Esophagus muscularis mucosa (tissue), 4 donors: ENCODE measurements at regions not wholly inside any gene's neighbourhood (a gene's known extent, or its start where the extent isn't known, plus 50 kb on each side); places are given as distances from the start of the nearest gene placed in this dataset.

ENCODE experiments used
- DNase-seq: peaks from one replicate; pipeline ENCODE4 v3.0.0-alpha.2; 2017; ENCODE audit errors: extremely low spot score
- H3K27ac ChIP-seq, 4 donors: fragments of 200-600 bp; sonication (generic); replicated peaks in 1 of 4; 1 replicate in 3 of 4; 2 replicates in 1 of 4; pipeline ENCODE4 v1.5.1; 2016 to 2019; ENCODE audit warnings: mild to moderate bottlenecking in 1 of 4
- H3K27me3 ChIP-seq, 4 donors: fragments of 200-600 bp; sonication (generic); one replicate each; pipeline versions ENCODE4 v1.5.1 to v1.6.0; 2016 to 2019
- H3K36me3 ChIP-seq, 4 donors: fragments of 200-600 bp; sonication (generic); one replicate each; pipeline ENCODE4 v1.5.1; 2016 to 2019
- H3K4me1 ChIP-seq, 4 donors: fragments of 200-600 bp; sonication (generic); one replicate each; pipeline ENCODE4 v1.5.1; 2016 to 2019
- H3K4me3 ChIP-seq, 4 donors: fragments of 200-600 bp; sonication (generic); 1 replicate in 2 of 4; 2 replicates in 2 of 4; pipeline ENCODE4 v1.5.1; 2016 to 2019; ENCODE audit warnings: mild to moderate bottlenecking in 4 of 4, moderate library complexity in 1 of 4
- H3K9me3 ChIP-seq, 4 donors: fragments of 200-600 bp; sonication (generic); 1 replicate in 3 of 4; 2 replicates in 1 of 4; pipeline ENCODE4 v1.5.1; 2016 to 2019
- EP300 ChIP-seq: sonication (generic); formaldehyde crosslinking; IDR thresholded peaks from one replicate; pipeline ENCODE4 v1.6.1; 2017; ENCODE audit warnings: antibody characterized with exemption
- POLR2A ChIP-seq: fragments of 450-650 bp; IDR thresholded peaks from one replicate; pipeline ENCODE4 v1.6.1; 2017; ENCODE audit warnings: antibody characterized with exemption, moderate library complexity, mild to moderate bottlenecking, low read depth
- POLR2AphosphoS5 ChIP-seq, 2 donors: sonication (generic); formaldehyde crosslinking; IDR thresholded peaks; one replicate each; pipeline ENCODE4 v1.6.1; 2017; ENCODE audit warnings: antibody characterized with exemption in 2 of 2
- WGBS: methylation state at CpG from one replicate; pipeline ENCODE4 v1.1.5; 2018; 5-methylcytosine and 5-hydroxymethylcytosine counted together
- intact Hi-C: fragments of 100-400 bp; cut with DNase I; formaldehyde crosslinking; loops from one replicate; pipeline ENCODE4 v1.15.1; 2023
- TF ChIP-seq, protein P1 (sequence below), 3 experiments: fragments of 200-600 bp in 2 of 3; fragments of 450-650 bp in 1 of 3; sonication (generic) in 2 of 3; IDR thresholded peaks; one replicate each; pipeline ENCODE4 v1.5.1; 2017 to 2019; ENCODE audit warnings: antibody characterized with exemption in 3 of 3, mild to moderate bottlenecking in 2 of 3, moderate library complexity in 1 of 3

DNA sequence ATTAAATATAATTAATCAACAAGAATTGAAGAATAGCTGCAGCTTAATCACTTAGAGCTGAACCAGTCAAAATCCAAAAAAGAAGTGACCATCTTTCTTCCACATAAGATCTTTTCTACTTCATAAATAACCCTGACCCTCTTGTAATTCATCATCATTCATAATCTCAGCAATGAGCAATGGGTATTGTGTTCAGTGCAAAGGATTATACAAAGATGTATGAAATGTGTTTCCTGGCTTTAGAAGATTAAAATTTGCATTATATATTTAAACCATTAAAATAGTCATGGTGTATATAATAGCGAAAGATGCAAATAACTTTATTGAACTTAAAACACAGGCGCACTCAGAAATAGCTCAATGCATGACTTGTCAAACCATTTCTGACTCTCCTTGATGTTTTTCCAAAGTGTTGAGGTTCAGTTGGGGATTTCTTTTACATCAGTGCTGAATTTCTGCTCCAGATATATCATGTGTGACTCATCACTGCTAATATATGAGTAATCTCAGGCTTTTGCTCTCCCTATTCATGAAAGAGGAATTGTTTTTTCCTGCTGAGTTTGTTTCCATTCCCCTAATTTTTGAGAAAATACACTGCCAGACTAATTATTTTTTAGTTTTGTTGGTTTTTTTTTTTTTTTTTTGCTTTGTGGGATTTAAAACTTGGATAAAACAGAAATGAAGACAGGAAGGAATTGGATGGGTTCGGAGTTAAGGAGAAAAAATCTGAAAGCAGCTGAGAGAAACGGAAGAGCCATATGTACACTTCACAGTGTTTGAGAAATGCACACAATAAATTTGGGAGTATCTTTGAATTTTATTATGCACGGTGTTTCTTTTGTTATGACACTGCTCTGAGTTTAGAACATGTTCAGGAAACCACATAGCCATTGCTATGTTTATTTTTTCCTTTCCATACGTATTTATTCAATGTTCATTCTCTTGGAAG lies 290.1 kb upstream of the PCDH7 start:
- Histone ChIP-seq H3K4me1 (no peaks in the 10 kb centered on the region), H3K36me3 (no peaks in the 10 kb centered on the region), H3K4me3 (no peak overlapping the region), H3K27ac (no peak overlapping the region), H3K9me3 (no peaks in the 10 kb centered on the region), H3K27me3 (no peaks in the 10 kb centered on the region)
- whole genome bisulfite sequencing, result 69% methylated on average over 6 of the region's 6 CpGs
- no peak for TF ChIP-seq POLR2AphosphoS5 (IDR thresholded peaks at IDR 0.05)
- TF ChIP-seq, protein P1, sequence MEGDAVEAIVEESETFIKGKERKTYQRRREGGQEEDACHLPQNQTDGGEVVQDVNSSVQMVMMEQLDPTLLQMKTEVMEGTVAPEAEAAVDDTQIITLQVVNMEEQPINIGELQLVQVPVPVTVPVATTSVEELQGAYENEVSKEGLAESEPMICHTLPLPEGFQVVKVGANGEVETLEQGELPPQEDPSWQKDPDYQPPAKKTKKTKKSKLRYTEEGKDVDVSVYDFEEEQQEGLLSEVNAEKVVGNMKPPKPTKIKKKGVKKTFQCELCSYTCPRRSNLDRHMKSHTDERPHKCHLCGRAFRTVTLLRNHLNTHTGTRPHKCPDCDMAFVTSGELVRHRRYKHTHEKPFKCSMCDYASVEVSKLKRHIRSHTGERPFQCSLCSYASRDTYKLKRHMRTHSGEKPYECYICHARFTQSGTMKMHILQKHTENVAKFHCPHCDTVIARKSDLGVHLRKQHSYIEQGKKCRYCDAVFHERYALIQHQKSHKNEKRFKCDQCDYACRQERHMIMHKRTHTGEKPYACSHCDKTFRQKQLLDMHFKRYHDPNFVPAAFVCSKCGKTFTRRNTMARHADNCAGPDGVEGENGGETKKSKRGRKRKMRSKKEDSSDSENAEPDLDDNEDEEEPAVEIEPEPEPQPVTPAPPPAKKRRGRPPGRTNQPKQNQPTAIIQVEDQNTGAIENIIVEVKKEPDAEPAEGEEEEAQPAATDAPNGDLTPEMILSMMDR (IDR thresholded peaks at IDR 0.05), result no peak
- TF ChIP-seq POLR2A, result no peak
- DNase-seq, result no peak
- intact Hi-C loops, result no loop called here

DNA sequence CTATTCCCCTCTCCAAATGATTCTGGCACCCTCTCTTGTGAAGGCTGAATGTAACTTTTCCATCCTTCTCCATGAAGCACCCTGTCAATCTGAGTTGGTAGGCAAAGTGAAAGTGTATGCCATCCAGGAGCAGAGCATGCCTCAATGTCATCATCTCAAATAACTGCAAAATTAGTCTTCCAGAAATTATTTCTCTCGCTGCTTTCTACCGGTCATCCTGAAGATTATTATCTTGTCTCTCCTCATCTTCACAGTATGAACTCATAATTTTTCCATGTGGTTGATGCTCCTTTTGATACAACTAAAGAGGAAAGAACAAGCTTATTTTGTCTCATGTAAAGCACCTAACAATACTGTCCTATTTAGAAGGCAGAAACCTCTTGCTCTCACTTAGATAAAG lies 285.5 kb upstream of the PCDH7 start:
- TF ChIP-seq POLR2A, result no peak
- TF ChIP-seq, protein P1 (IDR thresholded peaks at IDR 0.05), result no peak
- no peak for TF ChIP-seq POLR2AphosphoS5 (IDR thresholded peaks at IDR 0.05)
- Histone ChIP-seq H3K4me1 (no peaks in the 10 kb centered on the region), H3K27ac (no peak overlapping the region), H3K4me3 (no peak overlapping the region), H3K9me3 (no peaks in the 10 kb centered on the region), H3K36me3 (no peaks in the 10 kb centered on the region), H3K27me3 (no peaks in the 10 kb centered on the region)
- DNase-seq, result no peak
- intact Hi-C loops, result no loop called here
- WGBS, result 47% methylated on average over 2 of the region's 2 CpGs

DNA sequence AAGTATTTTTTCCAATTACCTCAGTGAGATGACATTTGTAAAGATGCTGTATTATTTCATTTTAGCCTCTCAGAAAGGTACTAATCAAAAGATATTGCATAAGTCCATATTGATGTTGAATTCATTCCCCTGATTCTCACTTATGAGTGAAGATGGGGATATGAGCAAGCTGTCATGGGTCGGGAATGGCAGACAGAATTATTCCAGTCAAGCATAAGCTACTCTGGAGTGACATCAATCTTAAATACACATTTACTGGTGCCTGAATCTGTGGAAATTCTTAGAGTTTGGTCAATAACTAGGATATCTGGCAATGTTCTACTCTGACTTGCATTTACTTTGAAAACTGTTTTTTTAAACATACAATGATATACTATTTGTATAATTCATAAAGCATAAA lies 283.8 kb upstream of the PCDH7 start:
- DNase-seq, result no peak
- Histone ChIP-seq H3K9me3 (no peaks in the 10 kb centered on the region), H3K27ac (no peak overlapping the region), H3K4me1 (no peaks in the 10 kb centered on the region), H3K36me3 (no peaks in the 10 kb centered on the region), H3K27me3 (no peaks in the 10 kb centered on the region), H3K4me3 (no peak overlapping the region)
- WGBS, result 72% methylated on average over 1 of the region's 1 CpG
- intact Hi-C loops, result no loop called here
- TF ChIP-seq, protein P1 (IDR thresholded peaks at IDR 0.05), result no peak
- no peak for TF ChIP-seq POLR2AphosphoS5 (IDR thresholded peaks at IDR 0.05)
- no peak for TF ChIP-seq EP300
- no peak for TF ChIP-seq POLR2A

DNA sequence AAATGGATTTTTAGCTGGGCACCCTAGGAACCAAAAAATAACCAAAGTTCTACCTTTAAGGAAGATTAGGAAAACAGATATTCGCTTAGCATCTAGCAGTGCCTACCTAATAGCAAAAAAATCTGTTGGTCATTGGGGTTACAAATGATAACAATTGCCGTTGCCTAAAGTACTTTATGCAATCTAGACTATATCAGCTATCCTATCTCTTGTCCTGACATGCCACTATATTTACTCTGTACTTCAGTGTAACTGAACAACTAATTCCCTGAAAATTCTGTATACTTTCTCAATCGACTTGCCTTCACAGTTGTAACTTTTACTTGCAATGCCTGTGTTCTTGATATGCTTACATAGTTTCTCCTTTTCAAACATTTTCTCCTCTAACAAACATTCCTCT lies 282.9 kb upstream of the PCDH7 start:
- no peak for DNase-seq
- Histone ChIP-seq H3K4me1 (no peaks in the 10 kb centered on the region), H3K27me3 (no peaks in the 10 kb centered on the region), H3K27ac (no peak overlapping the region), H3K9me3 (no peaks in the 10 kb centered on the region), H3K36me3 (no peaks in the 10 kb centered on the region), H3K4me3 (no peak overlapping the region)
- 79% methylated on average over 3 of the region's 3 CpGs for WGBS
- TF ChIP-seq POLR2A (no peak), POLR2AphosphoS5 (IDR thresholded peaks at IDR 0.05) (no peak), EP300 (no peak)
- TF ChIP-seq, protein P1 (IDR thresholded peaks at IDR 0.05), result no peak
- intact Hi-C loops, result no loop called here

DNA sequence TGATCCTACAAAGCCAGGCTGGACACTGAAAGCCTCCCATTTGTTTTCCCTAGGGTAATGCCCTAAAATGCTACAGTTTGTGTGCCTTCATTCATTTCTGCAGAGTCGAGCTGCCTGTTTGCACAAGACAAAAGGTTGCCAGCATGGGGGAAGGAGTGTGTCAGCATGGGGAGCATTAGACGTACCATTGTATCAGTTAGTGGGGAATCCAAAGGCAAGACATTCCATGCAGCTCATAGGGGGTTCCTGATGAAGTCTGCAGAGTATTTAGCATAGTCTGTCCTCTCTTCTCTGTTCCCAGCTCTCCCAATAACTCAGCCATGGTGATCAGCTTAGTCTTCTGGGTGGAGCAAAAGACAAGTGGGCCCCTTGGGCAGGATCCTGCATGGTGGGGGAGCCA lies 276.9 kb upstream of the PCDH7 start:
- Histone ChIP-seq H3K9me3 (no peaks in the 10 kb centered on the region), H3K27ac (no peak overlapping the region), H3K36me3 (no peaks in the 10 kb centered on the region), H3K4me3 (no peak overlapping the region), H3K27me3 (no peaks in the 10 kb centered on the region), H3K4me1 (no peaks in the 10 kb centered on the region)
- no peak for TF ChIP-seq POLR2AphosphoS5 (IDR thresholded peaks at IDR 0.05)
- no peak for TF ChIP-seq POLR2A
- no peak for TF ChIP-seq EP300
- TF ChIP-seq, protein P1 (IDR thresholded peaks at IDR 0.05), result no peak
- DNase-seq, result no peak
- intact Hi-C loops, result no loop called here
- WGBS, result 52% methylated on average over 2 of the region's 2 CpGs
